ENCODE measurements at regions not wholly inside any gene's neighbourhood (a gene's known extent, or its start where the extent isn't known, plus 50 kb on each side); places are given as distances from the start of the nearest gene placed in this dataset.
"Not testable (repeated sequence)": the region's sequence is repeated elsewhere in the genome, so short reads cannot be mapped to it uniquely, and the experiment has no call there.

- DNase-seq (ENCODE audit: low read depth): not testable (repeated sequence)
Observed at GRCh38 chr6:114928731-114929130, 585.9 kb upstream of the HS3ST5 start.

- no peak for DNase-seq (ENCODE audit: low read depth)
Observed at GRCh38 chr6:114906096-114906495, 563.3 kb upstream of the HS3ST5 start.

- no peak for DNase-seq (ENCODE audit: low read depth)
Observed at GRCh38 chr6:114897536-114897935, 554.7 kb upstream of the HS3ST5 start.

GRCh38 chr6:114892211-114892610 lies 549.4 kb upstream of the HS3ST5 start:
- no peak for DNase-seq (ENCODE audit: low read depth)

- DNase-seq (ENCODE audit: low read depth): no peak
Observed at GRCh38 chr6:114888241-114888640, 545.4 kb upstream of the HS3ST5 start.

GRCh38 chr6:114886670-114887436 lies 544.0 kb upstream of the HS3ST5 start:
- no peak for DNase-seq (ENCODE audit: low read depth)

- no peak for DNase-seq (ENCODE audit: low read depth)
Observed at GRCh38 chr6:114879693-114880092, 536.9 kb upstream of the HS3ST5 start.

- no peak for DNase-seq (ENCODE audit: low read depth)
Observed at GRCh38 chr6:114878091-114878490, 535.3 kb upstream of the HS3ST5 start.

GRCh38 chr6:114874410-114874809 lies 531.6 kb upstream of the HS3ST5 start:
- DNase-seq (ENCODE audit: low read depth): no peak

- not testable (repeated sequence) for DNase-seq (ENCODE audit: low read depth)
Observed at GRCh38 chr6:114865506-114865905, 522.7 kb upstream of the HS3ST5 start.

- no peak for DNase-seq (ENCODE audit: low read depth)
Observed at GRCh38 chr6:114863610-114864009, 520.8 kb upstream of the HS3ST5 start.

GRCh38 chr6:114862819-114863218 lies 520.0 kb upstream of the HS3ST5 start:
- DNase-seq (ENCODE audit: low read depth): no peak

GRCh38 chr6:114862064-114862463 lies 519.2 kb upstream of the HS3ST5 start:
- no peak for DNase-seq (ENCODE audit: low read depth)

GRCh38 chr6:114844359-114844758 lies 501.5 kb upstream of the HS3ST5 start:
- no peak for DNase-seq (ENCODE audit: low read depth)

GRCh38 chr6:114839019-114839418 lies 496.2 kb upstream of the HS3ST5 start:
- no peak for DNase-seq (ENCODE audit: low read depth)

- no peak for DNase-seq (ENCODE audit: low read depth)
Observed at GRCh38 chr6:114833211-114833610, 490.4 kb upstream of the HS3ST5 start.

GRCh38 chr6:114830515-114830914 lies 487.7 kb upstream of the HS3ST5 start:
- no peak for DNase-seq (ENCODE audit: low read depth)

- DNase-seq (ENCODE audit: low read depth): no peak
Observed at GRCh38 chr6:114827135-114827534, 484.3 kb upstream of the HS3ST5 start.

- DNase-seq (ENCODE audit: low read depth): no peak
Observed at GRCh38 chr6:114824409-114824808, 481.6 kb upstream of the HS3ST5 start.

- DNase-seq (ENCODE audit: low read depth): no peak
Observed at GRCh38 chr6:114816678-114817077, 473.9 kb upstream of the HS3ST5 start.

GRCh38 chr6:114810468-114810867 lies 467.6 kb upstream of the HS3ST5 start:
- DNase-seq (ENCODE audit: low read depth): no peak

- not testable (repeated sequence) for DNase-seq (ENCODE audit: low read depth)
Observed at GRCh38 chr6:114805426-114805825, 462.6 kb upstream of the HS3ST5 start.

GRCh38 chr6:114796576-114796975 lies 453.8 kb upstream of the HS3ST5 start:
- DNase-seq (ENCODE audit: low read depth): no peak

- no peak for DNase-seq (ENCODE audit: low read depth)
Observed at GRCh38 chr6:114793428-114793827, 450.6 kb upstream of the HS3ST5 start.
